GM21529 (cell line): ENCODE measurements at regions not wholly inside any gene's neighbourhood (a gene's known extent, or its start where the extent isn't known, plus 50 kb on each side); places are given as distances from the start of the nearest gene placed in this dataset.
A peak's percentile ranks its signal among the peaks of the same experiment; 100 is the strongest.

ENCODE experiments used
- ATAC-seq: cut with Tn5 transposase; IDR thresholded peaks from one replicate; pipeline ENCODE4 v1.9.1; 2021; ENCODE audit not compliant: unreplicated experiment

GRCh38 chr17:62119373-62119772 is 54.3 kb upstream of the MED13 start:
- peak; percentile 86 for ATAC-seq
